Common myeloid progenitor, CD34-positive (primary cell): ENCODE measurements at regions not wholly inside any gene's neighbourhood (a gene's known extent, or its start where the extent isn't known, plus 50 kb on each side); places are given as distances from the start of the nearest gene placed in this dataset.
A peak's percentile ranks its signal among the peaks of the same experiment; 100 is the strongest.

Experiments
- CTCF ChIA-PET: fragments of 350-600 bp; sonication (Branson Sonifier 250); formaldehyde crosslinking; loops from one replicate; lab custom pipeline; 2021; ENCODE audit warnings: antibody characterized with exemption; lab: Charles Lee
- POLR2A ChIA-PET: fragments of 350-600 bp; sonication (Branson Sonifier 250); formaldehyde crosslinking; loops from one replicate; lab custom pipeline; 2021; ENCODE audit warnings: antibody characterized with exemption; lab: Charles Lee
- DNase-seq, 3 donors: peaks; one replicate each; pipeline versions ENCODE4 v3.0.0 to v3.0.0-alpha.2; 2013
- H3K27ac ChIP-seq, 2 experiments: 1 replicate in 1 of 2; 2 replicates in 1 of 2; pipeline ENCODE4 v1.7.0; 2013; ENCODE audit warnings: inconsistent platforms in 2 of 2, low read length in 2 of 2, mild to moderate bottlenecking in 2 of 2, low read depth in 1 of 2, moderate library complexity in 1 of 2; ENCODE audit not compliant: severe bottlenecking in 2 of 2, insufficient read depth in 1 of 2, poor library complexity in 1 of 2
- H3K27me3 ChIP-seq, 5 experiments: replicated peaks in 2 of 5; 1 replicate in 3 of 5; 2 replicates in 2 of 5; pipeline versions ENCODE4 v1.6.1 to v1.7.0; 2013; ENCODE audit warnings: low read length in 4 of 5, mild to moderate bottlenecking in 2 of 5, moderate library complexity in 2 of 5, inconsistent platforms in 1 of 5; ENCODE audit not compliant: insufficient read depth in 5 of 5, control insufficient read depth in 4 of 5
- H3K36me3 ChIP-seq, 4 experiments: 1 replicate in 2 of 4; 2 replicates in 2 of 4; pipeline versions ENCODE4 v1.6.1 to v1.7.0; 2013; ENCODE audit warnings: low read length in 3 of 4, control low read depth in 1 of 4, mild to moderate bottlenecking in 1 of 4; ENCODE audit not compliant: control insufficient read depth in 4 of 4, insufficient read depth in 4 of 4
- H3K4me1 ChIP-seq, 4 experiments: 1 replicate in 3 of 4; 2 replicates in 1 of 4; pipeline versions ENCODE4 v1.6.1 to v1.7.1; 2013; ENCODE audit warnings: low read length in 3 of 4, mild to moderate bottlenecking in 3 of 4, control low read depth in 1 of 4, inconsistent platforms in 1 of 4, moderate library complexity in 1 of 4; ENCODE audit not compliant: control insufficient read depth in 4 of 4, insufficient read depth in 4 of 4; ENCODE audit errors: control extremely low read depth in 1 of 4
- H3K4me3 ChIP-seq, 7 experiments: 1 replicate in 4 of 7; 2 replicates in 3 of 7; pipeline versions ENCODE4 v1.5.1 to v1.7.0; 2013; ENCODE audit warnings: mild to moderate bottlenecking in 7 of 7, low read length in 6 of 7, moderate library complexity in 6 of 7, inconsistent platforms in 2 of 7, low read depth in 2 of 7, control low read depth in 1 of 7; ENCODE audit not compliant: insufficient read depth in 4 of 7, control insufficient read depth in 1 of 7; ENCODE audit errors: extremely low read depth in 1 of 7
- H3K9me3 ChIP-seq, 5 experiments: 1 replicate in 4 of 5; 2 replicates in 1 of 5; pipeline versions ENCODE4 v1.6.1 to v1.7.1; 2013; ENCODE audit warnings: low read length in 4 of 5, mild to moderate bottlenecking in 2 of 5, inconsistent platforms in 1 of 5, low read depth in 1 of 5, moderate library complexity in 1 of 5; ENCODE audit not compliant: control insufficient read depth in 4 of 5, insufficient read depth in 2 of 5; ENCODE audit errors: control extremely low read depth in 1 of 5
- WGBS: methylation state at CpG from one replicate; pipeline ENCODE4 v1.1.5; 2013; ENCODE audit not compliant: insufficient coverage; 5-methylcytosine and 5-hydroxymethylcytosine counted together

DNA sequence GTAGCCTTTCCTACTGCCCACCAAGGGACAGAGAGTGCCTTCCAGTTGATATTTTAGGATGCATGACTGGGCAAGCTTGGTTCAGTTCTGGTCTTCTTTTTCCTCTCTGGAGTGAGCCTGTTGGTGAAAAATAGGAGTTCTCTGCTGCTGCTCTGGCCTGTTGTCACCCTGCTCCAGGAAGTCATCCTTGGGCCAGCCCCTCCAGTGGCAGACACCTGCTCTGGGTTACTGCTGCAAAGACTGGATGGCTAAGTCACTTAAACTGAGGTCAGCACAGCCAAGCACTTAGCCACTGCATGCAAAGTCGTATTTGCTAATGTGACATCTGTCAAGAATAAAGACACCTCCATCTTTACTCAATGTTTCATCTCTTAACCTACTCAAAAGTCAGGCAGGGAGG lies 219.6 kb upstream of the ID2 start:
- H3K9me3 ChIP-seq: no peaks in the 10 kb centered on the region
- H3K4me1 ChIP-seq: peaks cover 3 to 11% (median 5%) of the 10 kb centered on the region in 4 experiments
- no peak overlapping the region for H3K27ac ChIP-seq
- H3K4me3 ChIP-seq: no peak overlapping the region
- ChIA-PET POLR2A (no interaction called here), CTCF (interaction anchor here (1.6 kb wide), 3 partner anchors 11 to 22 kb away, joined by 3 to 8 read pairs (median 4); no protein-coding TSS in a partner anchor)
- DNase-seq: no peak
- H3K27me3 ChIP-seq: no peaks in the 10 kb centered on the region
- no peaks in the 10 kb centered on the region for H3K36me3 ChIP-seq
- no CpG with 5 or more reads among the region's 1 CpG for WGBS

DNA sequence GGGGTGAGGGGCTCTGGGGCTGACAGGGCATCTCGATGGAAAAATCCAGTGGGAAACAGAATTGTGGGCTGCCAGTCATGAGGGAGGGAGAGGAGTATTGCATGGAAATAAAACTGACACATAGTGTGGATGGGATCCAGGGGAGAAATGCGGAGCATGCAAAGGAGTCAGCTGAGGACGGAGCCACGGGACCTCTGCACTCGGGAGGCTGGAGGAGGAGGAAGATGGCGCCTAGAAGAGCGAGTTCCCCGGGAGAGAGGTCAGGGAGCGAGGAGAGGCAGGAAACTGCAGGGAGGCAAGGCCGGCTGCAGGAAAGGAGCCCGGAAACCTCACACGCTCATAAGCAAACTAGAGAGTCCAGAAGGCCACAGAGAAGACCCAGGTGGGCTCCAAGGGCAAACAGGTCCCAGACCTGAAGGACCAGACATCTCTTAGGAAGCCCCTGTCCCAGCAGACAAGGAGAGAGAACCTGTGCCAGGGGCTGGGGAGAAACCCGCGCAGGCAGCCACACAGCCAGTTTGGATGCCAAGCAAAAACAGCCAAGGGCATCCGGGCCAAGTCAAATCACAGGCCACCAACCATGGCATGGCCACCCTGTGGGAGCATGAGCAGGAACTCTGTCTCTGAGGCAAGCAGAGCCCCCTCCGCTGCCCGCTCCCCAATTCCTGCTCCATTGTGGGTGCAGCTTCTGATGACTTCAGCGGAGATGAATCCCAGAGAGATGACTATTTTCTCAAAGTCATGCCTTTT lies 218.8 kb upstream of the ID2 start:
- no peak for DNase-seq
- POLR2A ChIA-PET: no interaction called here
- Histone ChIP-seq H3K36me3 (no peaks in the 10 kb centered on the region), H3K4me1 (peaks cover 0 to 3% (median under 1%) of the 10 kb centered on the region in 4 experiments), H3K27me3 (no peaks in the 10 kb centered on the region), H3K4me3 (no peak overlapping the region), H3K27ac (no peak overlapping the region), H3K9me3 (no peaks in the 10 kb centered on the region)
- 98% methylated on average over 13 of the region's 18 CpGs for WGBS
- CTCF ChIA-PET: interaction anchor here (1.6 kb wide), 1 partner anchor 16 kb away, joined by 3 read pairs; no protein-coding TSS in a partner anchor

DNA sequence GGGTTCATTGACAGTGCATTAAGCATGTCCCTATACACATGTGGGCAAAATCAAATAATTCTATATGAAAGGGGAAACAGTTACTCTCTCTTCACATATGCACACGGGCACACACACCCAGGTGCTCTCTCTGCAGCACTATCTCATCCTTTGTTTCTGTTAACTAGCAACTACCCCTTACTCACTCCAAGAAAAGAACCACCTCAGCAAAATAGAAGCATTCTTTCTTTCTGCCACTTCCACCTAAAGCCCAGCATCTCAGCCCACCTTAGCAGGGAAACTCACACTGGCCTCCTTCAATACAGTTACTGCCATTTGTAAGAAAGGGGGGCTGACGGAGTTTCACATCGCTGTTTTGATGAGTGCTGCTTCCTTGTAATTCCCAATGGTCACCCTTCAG lies 216.3 kb upstream of the ID2 start:
- DNase-seq: no peak
- WGBS: 90% methylated on average over 3 of the region's 3 CpGs
- H3K4me1 ChIP-seq: peaks cover 0 to 13% (median 4%) of the 10 kb centered on the region in 4 experiments
- no peaks in the 10 kb centered on the region for H3K36me3 ChIP-seq
- H3K27ac ChIP-seq: no peak overlapping the region
- H3K27me3 ChIP-seq: no peaks in the 10 kb centered on the region
- CTCF ChIA-PET: no interaction called here
- POLR2A ChIA-PET: no interaction called here
- H3K9me3 ChIP-seq: no peaks in the 10 kb centered on the region
- H3K4me3 ChIP-seq: no peak overlapping the region

DNA sequence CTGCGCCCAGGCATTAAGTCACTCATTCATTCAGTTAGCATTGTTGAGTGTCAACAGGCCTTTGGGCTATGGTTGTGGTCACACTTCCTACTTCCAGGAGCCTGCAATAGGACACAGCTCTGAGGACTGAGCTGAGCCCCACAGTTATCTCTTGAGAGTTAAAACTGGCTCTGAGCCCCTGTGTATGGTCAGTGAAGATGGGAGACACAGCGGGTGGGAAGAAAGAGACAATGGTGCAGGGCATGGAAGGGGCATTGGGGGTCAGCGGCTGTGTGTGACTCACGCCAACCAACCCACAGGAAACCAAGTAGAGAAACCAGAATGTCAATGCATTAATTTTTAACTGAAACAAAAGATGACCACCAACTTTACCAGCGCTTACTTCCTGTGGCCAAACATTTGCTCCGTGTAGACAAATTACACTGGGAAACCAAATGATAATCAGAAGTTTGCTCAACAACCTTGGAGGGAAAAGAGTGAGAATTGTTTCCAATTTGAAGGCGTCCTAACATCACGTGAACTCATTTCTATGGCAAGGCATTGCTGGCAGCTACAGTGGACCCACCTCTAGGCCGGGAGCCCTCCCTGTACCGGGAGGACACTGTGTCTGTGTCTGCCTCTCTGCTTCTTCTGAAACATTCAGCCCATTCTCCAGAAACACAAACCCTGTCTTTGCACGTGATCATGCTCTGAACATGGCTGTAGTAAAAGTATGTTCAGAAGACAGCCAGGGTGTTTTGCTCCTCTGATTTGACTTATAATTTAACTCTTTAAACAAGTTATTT lies 212.0 kb upstream of the ID2 start:
- Histone ChIP-seq H3K9me3 (no peaks in the 10 kb centered on the region), H3K4me3 (no peak overlapping the region), H3K4me1 (peaks cover 10 to 51% (median 20%) of the 10 kb centered on the region in 4 experiments), H3K27ac (no peak overlapping the region), H3K36me3 (no peaks in the 10 kb centered on the region), H3K27me3 (no peaks in the 10 kb centered on the region)
- POLR2A ChIA-PET: no interaction called here
- CTCF ChIA-PET: interaction anchor here (1.1 kb wide), 1 partner anchor 12 kb away, joined by 3 read pairs; no protein-coding TSS in a partner anchor
- 93% methylated on average over 5 of the region's 11 CpGs for WGBS
- DNase-seq: no peak

DNA sequence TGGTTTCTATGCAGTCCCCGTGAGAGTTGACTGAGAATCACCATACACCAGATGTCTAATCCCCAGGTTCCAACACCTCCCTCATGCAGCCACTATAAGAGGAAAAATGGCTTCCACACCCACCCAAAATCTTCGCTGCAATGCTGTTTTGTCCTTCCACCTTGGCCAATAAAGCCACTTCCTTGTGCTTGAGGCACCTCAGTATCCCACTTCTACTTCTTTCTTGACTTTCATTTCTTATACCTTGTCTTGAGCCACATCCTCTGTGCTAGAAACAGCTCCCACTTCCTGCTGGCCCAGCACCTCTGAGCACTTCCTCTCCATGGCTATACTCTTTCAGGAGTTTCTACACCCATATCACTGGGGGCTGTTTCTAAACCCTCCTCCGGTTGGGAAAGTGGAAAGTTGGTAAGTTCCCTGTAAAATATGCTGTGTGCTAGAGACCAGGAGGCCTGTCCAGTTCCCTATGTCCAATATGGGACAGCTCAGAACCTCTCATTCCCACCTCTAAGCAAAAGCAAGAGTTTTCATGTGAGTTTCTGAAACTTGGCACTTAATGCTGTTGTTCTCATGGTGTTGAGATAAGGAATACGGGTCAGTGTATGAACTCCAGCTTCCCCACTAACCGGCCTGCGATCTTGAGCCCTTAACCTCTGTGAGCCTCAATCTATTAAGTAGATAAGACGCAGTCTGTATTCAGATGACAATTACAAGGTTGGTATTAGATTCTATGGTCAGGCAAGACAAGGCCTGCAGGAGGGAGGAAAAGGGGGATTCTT lies 209.1 kb upstream of the ID2 start:
- Histone ChIP-seq H3K36me3 (no peaks in the 10 kb centered on the region), H3K9me3 (no peaks in the 10 kb centered on the region), H3K27me3 (no peaks in the 10 kb centered on the region), H3K4me3 (no peak overlapping the region), H3K4me1 (peaks cover 30 to 77% (median 43%) of the 10 kb centered on the region in 4 experiments), H3K27ac (no peak overlapping the region)
- 97% methylated on average over 4 of the region's 7 CpGs for WGBS
- CTCF ChIA-PET: interaction anchor here (0.9 to 2.8 kb wide), 6 partner anchors 11 to 71 kb away, joined by 3 to 8 read pairs (median 6); no protein-coding TSS in a partner anchor
- no peak for DNase-seq
- POLR2A ChIA-PET: no interaction called here

DNA sequence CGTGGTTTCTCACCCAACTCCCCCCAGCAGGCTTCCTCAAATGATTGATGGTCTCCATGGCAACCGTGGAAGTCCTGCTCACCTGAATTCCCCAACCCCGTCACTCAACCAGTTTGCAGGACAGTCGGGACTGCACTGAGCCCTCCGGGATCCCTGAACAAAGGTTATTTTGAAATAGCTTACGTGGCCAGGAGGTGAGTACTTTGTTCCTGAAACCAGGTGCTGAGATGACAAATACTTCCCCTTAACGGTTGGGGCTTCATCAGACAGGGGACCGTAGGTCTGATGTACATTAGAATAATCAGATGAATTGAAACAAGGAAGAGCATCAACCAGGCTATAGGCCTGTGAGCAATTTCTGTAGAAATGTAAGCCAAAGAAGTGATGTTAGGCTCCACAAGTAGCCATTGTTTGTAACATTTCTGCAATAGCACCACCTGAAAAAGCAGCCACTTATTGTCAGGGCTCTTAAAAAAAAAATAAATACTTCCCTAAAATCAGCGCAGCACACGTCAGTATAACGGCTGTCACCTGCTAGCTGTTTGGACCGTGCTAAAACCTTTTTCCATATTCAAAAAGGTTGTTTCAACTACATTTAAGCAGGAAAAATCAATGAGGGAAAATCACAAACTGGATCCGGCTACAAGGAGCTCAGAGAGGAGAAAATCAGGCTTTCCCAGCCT lies 206.4 kb upstream of the ID2 start:
- DNase-seq: peak in 2 of 3 donors; percentile 68 to 81
- Histone ChIP-seq H3K27ac (no peak overlapping the region), H3K4me1 (peaks cover 40 to 91% (median 57%) of the 10 kb centered on the region in 4 experiments), H3K36me3 (no peaks in the 10 kb centered on the region), H3K9me3 (no peaks in the 10 kb centered on the region), H3K4me3 (no peak overlapping the region), H3K27me3 (no peaks in the 10 kb centered on the region)
- ChIA-PET POLR2A (interaction anchor here (0.5 to 1.0 kb wide), 2 partner anchors 69 to 665 kb away, joined by 3 read pairs; no protein-coding TSS in a partner anchor), CTCF (interaction anchor here (0.9 to 2.3 kb wide), 5 partner anchors 16 to 203 kb away, joined by 3 to 7 read pairs (median 3); no protein-coding TSS in a partner anchor)
- WGBS: 25% methylated on average over 13 of the region's 13 CpGs
